ENCODE measurements at regions not wholly inside any gene's neighbourhood (a gene's known extent, or its start where the extent isn't known, plus 50 kb on each side); places are given as distances from the start of the nearest gene placed in this dataset.

- TF ChIP-seq CTCF (IDR thresholded peaks at IDR 0.05; ENCODE audit: low read depth, low read length, missing input control): no peak
- TF ChIP-seq ATF3 (IDR thresholded peaks at IDR 0.05): no peak
- no peak for TF ChIP-seq RXRA (IDR thresholded peaks at IDR 0.05)
- TF ChIP-seq MAX (IDR thresholded peaks at IDR 0.05): no peak
Measured at GRCh38 chr22:22391543-22391942, 117.0 kb downstream of the ZNF280B start (continued).

GRCh38 chr22:22392131-22392530, 116.4 kb downstream of the ZNF280B start:
- no peak overlapping the region for H3K27ac ChIP-seq (ENCODE audit: low read depth in 1 of 2, low read length in 2 of 2)
- TF ChIP-seq YY1 (IDR thresholded peaks at IDR 0.05) (no peak), SP1 (IDR thresholded peaks at IDR 0.05) (no peak), GABPA (IDR thresholded peaks at IDR 0.05 in 1 of 2, conservative IDR thresholded peaks at IDR 0.05 in 1 of 2) (no peak), RXRA (IDR thresholded peaks at IDR 0.05) (no peak), TAF1 (conservative IDR thresholded peaks at IDR 0.05) (no peak), MAX (IDR thresholded peaks at IDR 0.05) (no peak), HNF4G (IDR thresholded peaks at IDR 0.05) (no peak), REST (IDR thresholded peaks at IDR 0.05) (no peak), NR2F2 (IDR thresholded peaks at IDR 0.05) (no peak), ZBTB33 (IDR thresholded peaks at IDR 0.05) (no peak), JUND (IDR thresholded peaks at IDR 0.05) (no peak)

More at GRCh38 chr22:22392131-22392530, 116.4 kb downstream of the ZNF280B start:
- Histone ChIP-seq H3K27me3 (ENCODE audit: control insufficient read depth in 4 of 4, insufficient read depth in 4 of 4, low read length in 3 of 4) (no peaks in the 10 kb centered on the region), H3K9ac (ENCODE audit: low read depth in 1 of 2, low read length in 2 of 2) (no peak overlapping the region), H3K36me3 (ENCODE audit: control insufficient read depth in 4 of 4, insufficient read depth in 3 of 4, low read depth in 1 of 4, low read length in 3 of 4) (no peaks in the 10 kb centered on the region), H3K4me3 (ENCODE audit: low read depth in 1 of 3, low read length in 3 of 3) (no peak overlapping the region), H3K4me1 (ENCODE audit: control insufficient read depth in 4 of 4, insufficient read depth in 4 of 4, low read length in 3 of 4) (peaks cover 2 to 13% (median 4%) of the 10 kb centered on the region in 4 donors), H3K9me3 (ENCODE audit: control insufficient read depth in 4 of 4, low read length in 3 of 4) (peaks cover 0 to 3% (median 2%) of the 10 kb centered on the region in 4 donors)
- whole genome bisulfite sequencing: 80% methylated on average over 4 of the region's 4 CpGs
- DNase-seq (ENCODE audit: low spot score): no peak
